ENCODE measurements at regions not wholly inside any gene's neighbourhood (a gene's known extent, or its start where the extent isn't known, plus 50 kb on each side); places are given as distances from the start of the nearest gene placed in this dataset.

GRCh38 chr2:15818318-15818753 is 122.0 kb upstream of the MYCN start:
- H3K4me1 ChIP-seq = no peaks in the 10 kb centered on the region
- H3K27me3 ChIP-seq = peaks cover 0 to 4% (median 0%) of the 10 kb centered on the region in 4 donors
- DNase-seq = no peak
- H3K9me3 ChIP-seq = no peaks in the 10 kb centered on the region
- intact Hi-C loops (cut with DNase I) = no loop called here
- no peak overlapping the region for H3K4me3 ChIP-seq
- H3K27ac ChIP-seq = no peak overlapping the region
- TF ChIP-seq CTCF (IDR thresholded peaks at IDR 0.05) (no peak), POLR2A (IDR thresholded peaks at IDR 0.05) (no peak)
- H3K36me3 ChIP-seq = no peaks in the 10 kb centered on the region
- 52 to 74% methylated on average over 11 to 13 of the region's 14 CpGs for WGBS, 2 donors

- no peak for TF ChIP-seq CTCF (IDR thresholded peaks at IDR 0.05)
- TF ChIP-seq POLR2A (IDR thresholded peaks at IDR 0.05) = no peak
- Histone ChIP-seq H3K36me3 (no peaks in the 10 kb centered on the region), H3K27me3 (peaks cover 0 to 4% (median 0%) of the 10 kb centered on the region in 4 donors), H3K4me1 (no peaks in the 10 kb centered on the region), H3K27ac (no peak overlapping the region), H3K4me3 (no peak overlapping the region), H3K9me3 (no peaks in the 10 kb centered on the region)
- intact Hi-C loops (cut with DNase I) = no loop called here
- DNase-seq = no peak
- 78 to 80% methylated on average over 2 of the region's 2 CpGs for WGBS, 2 donors
These were observed 121.5 kb upstream of the MYCN start for GRCh38 chr2:15818881-15819280.

- no peak for DNase-seq
- no peaks in the 10 kb centered on the region for H3K4me1 ChIP-seq
- 71 to 79% methylated on average over 8 to 9 of the region's 10 CpGs for WGBS, 2 donors
- no peaks in the 10 kb centered on the region for H3K9me3 ChIP-seq
- no peak overlapping the region for H3K4me3 ChIP-seq
- TF ChIP-seq POLR2A (IDR thresholded peaks at IDR 0.05) (no peak), CTCF (IDR thresholded peaks at IDR 0.05) (no peak)
- no peaks in the 10 kb centered on the region for H3K36me3 ChIP-seq
- intact Hi-C loops (cut with DNase I) = no loop called here
- peaks cover 0 to 4% (median 0%) of the 10 kb centered on the region in 4 donors for H3K27me3 ChIP-seq
- no peak overlapping the region for H3K27ac ChIP-seq
These were observed 120.6 kb upstream of the MYCN start for GRCh38 chr2:15819562-15820256.

- H3K9me3 ChIP-seq = no peaks in the 10 kb centered on the region
- WGBS, 2 donors = 70 to 77% methylated on average over 7 of the region's 7 CpGs
- H3K27ac ChIP-seq = no peak overlapping the region
- H3K4me1 ChIP-seq = no peaks in the 10 kb centered on the region
- intact Hi-C loops (cut with DNase I) = no loop called here
- H3K36me3 ChIP-seq = no peaks in the 10 kb centered on the region
- TF ChIP-seq POLR2A (IDR thresholded peaks at IDR 0.05) (no peak), CTCF (IDR thresholded peaks at IDR 0.05) (no peak)
- DNase-seq = no peak
- no peak overlapping the region for H3K4me3 ChIP-seq
- peaks cover 0 to 4% (median 0%) of the 10 kb centered on the region in 4 donors for H3K27me3 ChIP-seq
These were observed 120.1 kb upstream of the MYCN start for GRCh38 chr2:15820257-15820566.

- intact Hi-C loops (cut with DNase I) = no loop called here
- WGBS, 2 donors = 88 to 92% methylated on average over 2 of the region's 2 CpGs
- Histone ChIP-seq H3K4me1 (no peaks in the 10 kb centered on the region), H3K27me3 (peaks cover 0 to 4% (median 0%) of the 10 kb centered on the region in 4 donors), H3K36me3 (no peaks in the 10 kb centered on the region), H3K4me3 (no peak overlapping the region), H3K27ac (no peak overlapping the region), H3K9me3 (no peaks in the 10 kb centered on the region)
- TF ChIP-seq CTCF (IDR thresholded peaks at IDR 0.05) (no peak), POLR2A (IDR thresholded peaks at IDR 0.05) (no peak)
- DNase-seq = no peak
These were observed 119.4 kb upstream of the MYCN start for GRCh38 chr2:15820927-15821326.
